Astrocyte of the cerebellum (primary cell): ENCODE measurements at regions not wholly inside any gene's neighbourhood (a gene's known extent, or its start where the extent isn't known, plus 50 kb on each side); places are given as distances from the start of the nearest gene placed in this dataset.

Experiments
- DNase-seq: peaks from one replicate; pipeline ENCODE4 v3.0.0-alpha.2; 2011; ENCODE audit warnings: low read depth
- H3K4me3 ChIP-seq: 2 replicates; pipeline ENCODE4 v1.5.1; 2011; ENCODE audit warnings: mild to moderate bottlenecking, low read depth, low read length, moderate library complexity
- in situ Hi-C: cut with HindIII; loops from 2 replicates; pipeline ENCODE4 v1.10.0; 2017; ENCODE audit warnings: low sequenced_read_pairs
- TF ChIP-seq, protein P1 (sequence below): IDR thresholded peaks from 2 replicates; pipeline ENCODE4 v1.5.1; 2012; ENCODE audit warnings: low read length, low read depth, moderate library complexity, mild to moderate bottlenecking; ENCODE audit errors: missing control alignments

GRCh38 chr2:4258563-4258962 is 555.2 kb downstream of the DCDC2C start:
- DNase-seq: no peak
- in situ Hi-C loops: no loop called here
- TF ChIP-seq, protein P1, sequence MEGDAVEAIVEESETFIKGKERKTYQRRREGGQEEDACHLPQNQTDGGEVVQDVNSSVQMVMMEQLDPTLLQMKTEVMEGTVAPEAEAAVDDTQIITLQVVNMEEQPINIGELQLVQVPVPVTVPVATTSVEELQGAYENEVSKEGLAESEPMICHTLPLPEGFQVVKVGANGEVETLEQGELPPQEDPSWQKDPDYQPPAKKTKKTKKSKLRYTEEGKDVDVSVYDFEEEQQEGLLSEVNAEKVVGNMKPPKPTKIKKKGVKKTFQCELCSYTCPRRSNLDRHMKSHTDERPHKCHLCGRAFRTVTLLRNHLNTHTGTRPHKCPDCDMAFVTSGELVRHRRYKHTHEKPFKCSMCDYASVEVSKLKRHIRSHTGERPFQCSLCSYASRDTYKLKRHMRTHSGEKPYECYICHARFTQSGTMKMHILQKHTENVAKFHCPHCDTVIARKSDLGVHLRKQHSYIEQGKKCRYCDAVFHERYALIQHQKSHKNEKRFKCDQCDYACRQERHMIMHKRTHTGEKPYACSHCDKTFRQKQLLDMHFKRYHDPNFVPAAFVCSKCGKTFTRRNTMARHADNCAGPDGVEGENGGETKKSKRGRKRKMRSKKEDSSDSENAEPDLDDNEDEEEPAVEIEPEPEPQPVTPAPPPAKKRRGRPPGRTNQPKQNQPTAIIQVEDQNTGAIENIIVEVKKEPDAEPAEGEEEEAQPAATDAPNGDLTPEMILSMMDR: no peak

GRCh38 chr2:4265936-4266335 is 562.6 kb downstream of the DCDC2C start:
- DNase-seq: no peak
- TF ChIP-seq, protein P1: no peak
- no peak overlapping the region for H3K4me3 ChIP-seq
- in situ Hi-C loops: no loop called here

More at GRCh38 chr2:4258563-4258962, 555.2 kb downstream of the DCDC2C start:
- H3K4me3 ChIP-seq: no peak overlapping the region

- in situ Hi-C loops: no loop called here
- no peak overlapping the region for H3K4me3 ChIP-seq
- TF ChIP-seq, protein P1: no peak
These were observed 566.5 kb downstream of the DCDC2C start for GRCh38 chr2:4269885-4270284.

DNA sequence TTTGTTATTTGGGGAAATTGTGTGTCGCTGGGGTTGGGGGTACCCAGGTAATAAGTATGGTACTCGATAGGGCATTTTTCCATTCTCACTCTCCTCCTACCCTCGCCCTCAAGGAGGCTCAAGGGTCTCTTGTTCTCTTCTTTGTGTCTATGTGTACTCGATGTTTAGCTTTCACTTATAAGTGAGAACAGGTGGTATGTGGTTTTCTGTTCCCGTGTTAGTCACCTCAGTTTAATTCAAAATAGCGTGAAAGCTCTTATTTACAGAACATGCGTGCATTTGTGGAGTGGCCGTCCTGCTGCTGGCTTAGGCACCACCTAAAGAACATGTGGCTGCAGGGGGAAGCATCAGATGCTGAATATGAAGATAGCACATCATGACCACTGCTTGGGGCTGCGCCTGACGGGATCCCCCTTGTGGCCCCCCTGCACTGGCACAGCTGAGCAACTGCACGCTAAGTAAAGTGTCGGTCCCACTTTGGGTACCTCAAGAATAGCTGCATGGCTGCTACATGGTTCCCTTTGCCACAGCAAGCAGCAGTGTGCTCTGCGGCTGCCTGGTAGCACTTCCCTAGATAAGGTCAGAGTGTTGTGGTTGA is 569.0 kb downstream of the DCDC2C start:
- in situ Hi-C loops: no loop called here
- no peak overlapping the region for H3K4me3 ChIP-seq
- no peak for DNase-seq
- TF ChIP-seq, protein P1: no peak

More at GRCh38 chr2:4269885-4270284, 566.5 kb downstream of the DCDC2C start:
- no peak for DNase-seq

DNA sequence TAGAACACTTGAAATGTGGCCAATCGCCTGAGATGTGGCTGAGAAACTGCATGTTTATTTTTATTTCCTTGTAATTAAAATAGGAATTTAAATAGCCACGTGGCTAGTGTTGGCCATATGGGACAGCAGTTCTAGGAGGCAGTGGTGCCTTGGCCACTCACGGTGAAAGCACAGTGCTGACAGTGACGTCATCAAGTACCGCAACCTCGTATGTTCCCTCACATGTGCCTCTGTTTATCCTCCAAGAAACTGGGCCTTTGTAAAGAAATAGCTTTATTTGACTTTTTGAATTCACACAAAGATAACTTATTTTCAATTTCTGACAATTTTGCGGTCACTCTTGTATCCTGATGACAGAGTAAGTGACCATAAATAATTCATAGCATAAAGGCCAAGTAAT is 575.0 kb downstream of the DCDC2C start:
- TF ChIP-seq, protein P1: no peak
- no peak for DNase-seq
- in situ Hi-C loops: no loop called here
- no peak overlapping the region for H3K4me3 ChIP-seq

GRCh38 chr2:4279431-4279830 is 576.1 kb downstream of the DCDC2C start:
- in situ Hi-C loops: no loop called here

More at GRCh38 chr2:4279431-4279830, 576.1 kb downstream of the DCDC2C start:
- DNase-seq: no peak
- no peak overlapping the region for H3K4me3 ChIP-seq
- TF ChIP-seq, protein P1: no peak
